PFSK-1 (cell line): ENCODE measurements at regions not wholly inside any gene's neighbourhood (a gene's known extent, or its start where the extent isn't known, plus 50 kb on each side); places are given as distances from the start of the nearest gene placed in this dataset.

ENCODE experiments used
- FOXP2 ChIP-seq: optimal IDR thresholded peaks from 2 replicates; pipeline ENCODE3; 2011; ENCODE audit warnings: borderline replicate concordance, control low read depth, inconsistent platforms; ENCODE audit not compliant: insufficient read depth; ENCODE audit errors: extremely low read length, extremely low read depth
- POLR2AphosphoS5 ChIP-seq: IDR thresholded peaks from 2 replicates; pipeline ENCODE4 v1.6.1; 2012; ENCODE audit warnings: low read depth, mild to moderate bottlenecking, control low read depth, low read length, moderate library complexity
- REST ChIP-seq, 2 experiments: IDR thresholded peaks; 2 replicates each; pipeline versions ENCODE4 v1.6.1 to v1.8.0; 2011 to 2012; ENCODE audit warnings: low read depth in 2 of 2, low read length in 2 of 2, control low read depth in 1 of 2, inconsistent platforms in 1 of 2, mild to moderate bottlenecking in 1 of 2, moderate library complexity in 1 of 2; ENCODE audit not compliant: insufficient read depth in 1 of 2
- SIN3A ChIP-seq: IDR thresholded peaks from 2 replicates; pipeline ENCODE4 v1.6.1; 2012; ENCODE audit warnings: mild to moderate bottlenecking, low read length, moderate library complexity, borderline replicate concordance; ENCODE audit not compliant: insufficient read depth
- TAF1 ChIP-seq: IDR thresholded peaks from 2 replicates; pipeline ENCODE4 v1.6.1; 2012; ENCODE audit warnings: low read length, control low read depth, borderline replicate concordance; ENCODE audit not compliant: insufficient read depth

- TF ChIP-seq TAF1: no peak
- no peak for TF ChIP-seq REST (IDR thresholded peaks at IDR 0.05; ENCODE audit: insufficient read depth in 1 of 2, low read depth in 2 of 2, low read length in 2 of 2)
- TF ChIP-seq POLR2AphosphoS5: no peak
- TF ChIP-seq SIN3A: no peak
- TF ChIP-seq FOXP2: no peak
Observed at GRCh38 chr21:16406355-16406754, 676.6 kb downstream of the USP25 start.

GRCh38 chr21:16407403-16408240, 677.8 kb downstream of the USP25 start:
- TF ChIP-seq TAF1 (0 out of 2 replicates have a peak, but pooled peaks have one; percentile 32), POLR2AphosphoS5 (peak; percentile 27; the same call in 1 of the 2 replicates), REST (IDR thresholded peaks at IDR 0.05; ENCODE audit: insufficient read depth in 1 of 2, low read depth in 2 of 2, low read length in 2 of 2) (no peak; a peak in 1 of 4 replicates), SIN3A (peak; percentile 65; the same call in 1 of the 2 replicates), FOXP2 (no peak)

GRCh38 chr21:16408280-16408679, 678.5 kb downstream of the USP25 start:
- TF ChIP-seq POLR2AphosphoS5 (no peak), SIN3A (no peak), FOXP2 (no peak), REST (IDR thresholded peaks at IDR 0.05; ENCODE audit: insufficient read depth in 1 of 2, low read depth in 2 of 2, low read length in 2 of 2) (no peak), TAF1 (no peak)

GRCh38 chr21:16409352-16409751, 679.6 kb downstream of the USP25 start:
- TF ChIP-seq POLR2AphosphoS5: no peak
- TF ChIP-seq SIN3A: no peak
- TF ChIP-seq FOXP2: no peak
- no peak for TF ChIP-seq REST (IDR thresholded peaks at IDR 0.05; ENCODE audit: insufficient read depth in 1 of 2, low read depth in 2 of 2, low read length in 2 of 2)
- TF ChIP-seq TAF1: no peak

GRCh38 chr21:16418226-16418625, 688.4 kb downstream of the USP25 start:
- no peak for TF ChIP-seq REST (IDR thresholded peaks at IDR 0.05; ENCODE audit: insufficient read depth in 1 of 2, low read depth in 2 of 2, low read length in 2 of 2)
- TF ChIP-seq POLR2AphosphoS5: no peak
- TF ChIP-seq SIN3A: no peak
- no peak for TF ChIP-seq TAF1
- TF ChIP-seq FOXP2: no peak
